ENCODE measurements at regions not wholly inside any gene's neighbourhood (a gene's known extent, or its start where the extent isn't known, plus 50 kb on each side); places are given as distances from the start of the nearest gene placed in this dataset.

GRCh38 chr20:63067266-63067635, 60.5 kb upstream of the BHLHE23 start:
- in situ Hi-C loops (cut with HindIII; ENCODE audit: low pct_unique_long_range_greater_than_20kb, low sequenced_read_pairs) = no loop called here
- DNase-seq (ENCODE audit: low read depth) = no peak

GRCh38 chr20:63066506-63067265, 59.9 kb upstream of the BHLHE23 start:
- in situ Hi-C loops (cut with HindIII; ENCODE audit: low pct_unique_long_range_greater_than_20kb, low sequenced_read_pairs) = no loop called here

DNA sequence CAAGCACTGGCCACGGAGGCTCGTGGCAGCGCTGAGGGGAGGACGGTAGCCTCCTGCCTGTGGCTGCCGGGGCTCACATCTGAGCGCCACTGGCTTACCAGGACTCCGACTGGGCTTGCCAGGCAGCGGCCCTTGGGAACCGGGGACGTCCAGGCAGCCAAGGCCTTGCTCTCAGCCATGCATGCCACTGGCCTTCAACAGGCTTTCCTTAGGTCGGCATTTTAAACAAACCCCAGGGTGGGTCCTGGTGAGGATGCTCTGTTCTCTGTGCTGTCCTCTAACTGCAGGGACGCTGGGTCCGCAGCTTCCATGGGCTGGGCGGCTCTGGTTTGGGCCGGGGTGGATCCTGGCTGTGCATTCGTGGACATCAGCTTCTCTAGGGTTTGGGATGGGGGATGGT, 59.1 kb upstream of the BHLHE23 start:
- in situ Hi-C loops (cut with HindIII; ENCODE audit: low pct_unique_long_range_greater_than_20kb, low sequenced_read_pairs) = no loop called here
- no peak for DNase-seq (ENCODE audit: low read depth)

More at GRCh38 chr20:63066506-63067265, 59.9 kb upstream of the BHLHE23 start:
- DNase-seq (ENCODE audit: low read depth) = no peak

DNA sequence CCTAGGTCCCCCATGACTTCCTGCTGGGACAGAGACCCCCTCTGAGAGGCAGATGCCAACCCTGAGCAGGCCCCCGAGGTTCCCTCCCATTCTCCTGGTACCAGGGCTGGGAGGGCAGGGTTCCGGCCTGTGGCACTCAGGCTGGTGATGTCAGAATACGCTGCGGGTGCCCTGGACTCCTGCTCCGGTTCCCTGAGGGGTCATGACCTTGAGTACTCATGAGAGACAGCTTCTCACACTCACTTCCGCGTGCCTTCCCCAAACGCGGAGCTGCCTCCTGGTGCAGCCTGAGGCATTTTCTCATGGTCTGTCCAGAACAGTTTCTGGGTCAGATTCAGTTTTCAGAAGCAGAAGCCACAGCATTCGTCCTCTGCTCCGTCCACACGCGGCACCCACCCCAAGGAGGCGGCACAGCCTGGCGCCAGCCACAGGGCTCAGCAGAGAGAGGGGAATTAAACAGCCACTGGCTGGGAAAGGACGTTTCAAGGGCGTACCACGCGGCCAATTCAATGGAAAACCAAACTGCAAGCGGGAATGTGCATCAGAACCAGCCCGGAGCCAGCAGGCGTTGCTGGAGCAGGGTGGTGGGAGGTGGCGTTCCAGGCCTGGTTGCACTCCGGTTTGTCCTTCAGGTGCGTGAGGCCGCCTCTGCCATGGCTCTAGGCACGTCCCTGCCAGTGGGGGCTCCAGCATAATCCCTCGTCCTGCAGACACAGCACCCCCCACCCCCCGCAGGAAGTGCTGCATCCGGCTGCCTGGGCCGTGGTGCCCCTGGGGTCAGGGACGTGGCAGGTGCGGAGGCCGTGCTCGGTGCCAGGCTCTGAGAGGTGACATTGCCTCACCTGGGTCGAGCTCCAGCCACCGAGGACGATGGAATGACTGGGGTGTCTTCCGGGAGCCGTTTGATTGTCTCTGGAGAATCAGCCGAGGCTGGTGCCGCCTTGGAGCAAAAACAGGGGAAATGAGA, 58.3 kb upstream of the BHLHE23 start:
- peak; percentile 87 for DNase-seq (ENCODE audit: low read depth)
- in situ Hi-C loops (cut with HindIII; ENCODE audit: low pct_unique_long_range_greater_than_20kb, low sequenced_read_pairs) = no loop called here

DNA sequence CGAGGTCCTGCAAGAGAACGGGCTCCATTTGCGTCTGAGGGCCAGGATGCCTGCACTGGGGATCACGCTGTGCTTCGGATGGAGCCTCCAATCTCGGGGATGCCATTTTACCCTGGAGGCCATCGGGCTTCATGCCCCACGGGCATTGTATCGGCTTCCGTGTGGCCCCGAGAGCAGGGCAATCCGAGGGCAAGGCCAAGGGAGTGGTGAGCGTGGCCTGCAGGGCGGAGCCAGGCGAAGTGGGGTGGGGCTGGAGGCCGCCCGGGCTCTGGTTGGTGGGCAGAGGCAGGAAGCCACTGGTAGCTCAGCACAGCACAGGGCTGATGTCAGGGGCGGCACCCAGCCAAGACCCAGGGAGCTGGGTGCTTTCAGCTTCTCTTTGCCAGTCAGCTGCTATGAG, 57.5 kb upstream of the BHLHE23 start:
- DNase-seq (ENCODE audit: low read depth) = peak; percentile 90
- in situ Hi-C loops (cut with HindIII; ENCODE audit: low pct_unique_long_range_greater_than_20kb, low sequenced_read_pairs) = no loop called here

DNA sequence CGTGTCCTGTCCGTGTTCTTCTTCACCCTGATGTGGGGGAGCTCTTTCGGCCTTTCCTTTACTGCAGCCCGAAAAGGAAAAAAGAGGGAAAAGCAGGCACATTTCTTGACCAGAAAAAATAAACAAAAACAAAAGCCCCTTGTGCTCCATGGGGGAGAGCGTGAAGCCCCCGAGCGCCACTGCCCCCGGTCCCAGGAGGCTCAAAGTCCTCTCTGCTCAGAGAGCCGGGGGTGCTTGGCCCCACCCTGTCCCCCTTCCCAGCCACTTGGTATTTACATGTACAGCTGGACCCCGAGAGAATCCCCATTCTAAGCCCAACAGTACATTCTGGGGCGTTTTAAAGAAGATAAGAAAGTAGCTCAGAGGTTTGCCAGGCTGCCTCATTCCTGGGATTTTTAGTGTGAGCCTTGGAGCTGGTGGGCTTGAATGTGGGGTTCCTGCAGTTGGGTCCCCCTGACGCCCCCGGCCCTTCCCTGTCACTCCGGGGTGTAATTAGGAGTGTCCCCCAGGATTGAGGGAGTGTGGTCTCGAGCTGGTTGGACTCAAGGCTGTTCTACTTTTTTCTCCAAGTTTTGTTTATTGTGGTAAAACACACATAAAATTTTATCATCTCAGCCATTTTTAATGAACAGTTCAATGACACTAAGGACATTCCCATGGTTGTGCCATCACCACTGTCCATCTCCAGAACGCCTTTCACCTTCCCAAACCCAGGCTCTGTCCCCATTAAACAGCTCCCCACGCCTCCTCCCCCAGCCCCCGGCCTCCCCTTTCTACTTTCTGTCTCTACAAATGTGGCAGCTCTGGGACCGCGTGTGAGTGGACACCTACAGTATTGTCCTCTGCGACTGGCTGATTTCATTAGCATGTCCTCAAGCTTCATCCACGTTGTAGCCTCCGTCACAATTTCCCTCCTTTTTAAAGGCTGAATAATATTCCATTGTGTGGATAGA, 55.7 kb upstream of the BHLHE23 start:
- no peak for DNase-seq (ENCODE audit: low read depth)
- in situ Hi-C loops (cut with HindIII; ENCODE audit: low pct_unique_long_range_greater_than_20kb, low sequenced_read_pairs) = no loop called here

GRCh38 chr20:63061771-63062100, 55.0 kb upstream of the BHLHE23 start:
- DNase-seq (ENCODE audit: low read depth) = no peak
- in situ Hi-C loops (cut with HindIII; ENCODE audit: low pct_unique_long_range_greater_than_20kb, low sequenced_read_pairs) = no loop called here

GRCh38 chr20:63061051-63061770, 54.4 kb upstream of the BHLHE23 start:
- no peak for DNase-seq (ENCODE audit: low read depth)
- in situ Hi-C loops (cut with HindIII; ENCODE audit: low pct_unique_long_range_greater_than_20kb, low sequenced_read_pairs) = no loop called here

DNA sequence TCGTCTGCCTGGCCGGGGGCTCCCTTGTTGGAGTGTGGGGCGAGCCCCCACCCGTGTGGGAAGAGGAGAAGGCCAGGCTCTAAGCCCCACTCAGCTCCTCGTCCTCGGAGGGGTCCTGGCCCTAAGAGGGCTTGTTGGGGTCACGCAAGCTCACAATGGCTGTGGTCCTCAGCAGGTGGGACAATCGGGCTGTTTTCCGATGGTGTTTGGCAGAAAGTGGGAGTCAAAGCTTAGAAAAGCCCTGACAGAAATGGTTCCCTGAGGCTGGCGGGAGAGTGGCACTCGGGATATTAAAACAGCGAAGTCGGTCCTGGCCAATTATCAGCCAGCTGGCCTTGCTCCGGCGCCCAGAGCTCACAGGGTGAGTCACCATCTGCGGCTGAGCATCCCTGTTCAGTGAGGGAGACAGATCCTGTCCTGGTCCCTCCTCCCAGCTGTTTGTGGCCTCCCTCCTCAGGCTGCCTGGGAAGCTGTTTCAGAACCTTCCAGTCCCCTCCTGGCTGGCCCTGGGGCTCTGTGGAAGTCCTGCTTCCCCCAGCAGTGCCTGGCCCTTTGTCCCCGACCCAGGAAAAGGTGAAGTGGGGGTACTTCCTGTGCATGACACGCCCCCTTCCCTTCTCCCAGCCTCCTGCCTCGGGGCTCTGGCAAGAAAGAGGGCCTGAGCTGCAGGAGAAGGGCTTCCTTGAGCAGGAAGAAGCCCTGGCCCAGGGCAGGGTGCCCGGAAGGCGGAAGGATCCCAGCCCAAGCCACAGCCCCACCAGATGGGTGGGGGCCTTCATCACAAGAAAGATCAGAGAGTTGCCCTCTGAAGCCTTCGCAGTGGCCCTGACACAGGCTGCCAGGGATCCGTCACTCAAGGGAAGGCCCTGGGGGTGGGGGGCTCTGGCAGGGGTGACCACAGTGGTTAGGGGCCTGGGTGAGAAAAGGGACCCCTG, 53.6 kb upstream of the BHLHE23 start:
- peak; percentile 75 for DNase-seq (ENCODE audit: low read depth)
- in situ Hi-C loops (cut with HindIII; ENCODE audit: low pct_unique_long_range_greater_than_20kb, low sequenced_read_pairs) = no loop called here

DNA sequence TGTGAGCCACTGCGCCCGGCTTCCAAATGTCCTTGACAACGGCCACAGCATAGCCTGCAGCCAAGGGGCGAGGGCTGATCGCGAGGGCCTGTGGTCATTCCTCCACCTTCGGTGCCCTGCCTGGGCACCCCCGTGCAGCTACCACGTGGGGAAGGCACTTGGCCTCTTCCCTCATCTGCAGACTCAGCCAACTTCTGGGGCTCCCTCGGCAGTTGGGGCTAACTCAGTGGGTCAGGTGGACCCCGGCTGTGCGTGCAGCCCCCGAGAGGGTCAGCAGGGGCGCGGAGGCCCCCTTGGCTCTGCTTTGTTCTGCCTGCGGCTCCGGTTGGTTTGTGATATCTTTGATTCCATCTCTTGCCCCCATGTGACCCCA, 52.9 kb upstream of the BHLHE23 start:
- in situ Hi-C loops (cut with HindIII; ENCODE audit: low pct_unique_long_range_greater_than_20kb, low sequenced_read_pairs) = no loop called here

DNA sequence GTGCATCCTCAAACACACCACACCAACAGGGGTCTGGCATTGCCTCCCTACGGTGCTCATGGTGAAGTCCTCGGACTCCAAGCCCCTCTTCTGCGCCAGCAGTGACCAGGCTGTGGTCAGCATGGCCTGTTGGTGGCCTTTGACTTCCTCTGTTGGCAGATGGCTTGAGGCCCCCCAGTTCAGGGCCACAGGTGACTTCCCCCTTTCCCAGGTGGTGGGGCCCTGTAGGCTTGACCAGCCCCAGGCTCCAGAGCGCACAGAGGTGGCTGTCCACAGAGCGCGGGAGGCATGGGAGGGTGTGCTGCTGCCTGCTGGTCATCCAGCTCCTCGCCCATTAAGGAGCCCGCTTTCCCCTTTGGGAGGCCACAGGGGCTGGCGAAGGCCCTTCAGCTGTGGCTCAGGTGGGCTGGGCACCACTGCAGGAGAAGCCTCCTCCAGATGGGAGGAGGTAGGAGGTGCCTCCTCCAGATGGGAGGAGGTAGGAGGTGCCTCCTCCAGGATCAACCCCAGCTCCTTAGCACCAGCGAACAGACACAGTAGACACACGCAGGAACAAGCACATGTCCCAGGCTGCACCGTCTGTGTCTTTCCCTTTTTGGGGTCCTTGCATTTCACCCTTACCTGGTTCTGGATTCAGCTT, 52.1 kb upstream of the BHLHE23 start:
- in situ Hi-C loops (cut with HindIII; ENCODE audit: low pct_unique_long_range_greater_than_20kb, low sequenced_read_pairs) = no loop called here
- no peak for DNase-seq (ENCODE audit: low read depth)

More for the DNA sequence above, 52.9 kb upstream of the BHLHE23 start:
- DNase-seq (ENCODE audit: low read depth) = no peak

DNA sequence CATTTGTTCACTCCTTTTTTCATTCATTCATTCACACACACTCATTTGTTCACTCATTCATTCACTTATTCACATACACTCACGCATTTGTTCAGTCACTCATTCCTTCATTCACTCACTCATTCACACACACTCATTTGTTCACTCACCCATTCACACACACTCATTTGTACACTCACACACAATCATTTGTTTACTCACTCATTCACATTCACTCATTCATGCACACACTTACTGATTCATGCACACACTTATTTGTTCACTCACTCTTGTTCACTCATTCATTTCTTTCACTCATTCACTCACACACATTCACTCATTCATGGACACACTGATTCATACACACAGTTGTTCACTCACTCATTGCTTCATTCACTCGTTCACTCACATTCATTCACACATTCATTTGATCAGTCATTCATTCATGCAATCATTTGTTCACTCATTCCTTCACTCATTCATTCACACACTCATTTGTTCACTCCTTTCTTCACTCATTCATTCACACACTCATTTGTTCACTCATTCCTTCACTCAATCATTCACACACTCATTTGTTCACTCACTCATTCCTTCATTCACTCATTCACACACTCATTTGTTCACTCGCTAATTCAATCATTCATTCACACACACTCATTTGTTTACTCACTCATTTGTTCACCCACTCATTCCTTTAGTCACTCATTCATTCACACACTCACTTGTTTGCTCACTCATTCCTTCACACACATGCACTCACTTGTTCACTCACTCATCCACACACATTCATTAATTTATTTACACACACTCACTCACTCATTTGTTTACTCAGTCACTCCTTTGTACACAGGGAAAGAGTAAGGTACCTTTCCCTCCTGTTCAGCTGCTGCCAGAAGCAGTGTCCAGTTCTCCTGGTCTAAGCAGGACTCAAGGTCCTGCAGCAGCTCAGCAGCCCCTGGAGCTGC, 50.7 kb upstream of the BHLHE23 start:
- in situ Hi-C loops (cut with HindIII; ENCODE audit: low pct_unique_long_range_greater_than_20kb, low sequenced_read_pairs) = no loop called here
- no peak for DNase-seq (ENCODE audit: low read depth)

DNA sequence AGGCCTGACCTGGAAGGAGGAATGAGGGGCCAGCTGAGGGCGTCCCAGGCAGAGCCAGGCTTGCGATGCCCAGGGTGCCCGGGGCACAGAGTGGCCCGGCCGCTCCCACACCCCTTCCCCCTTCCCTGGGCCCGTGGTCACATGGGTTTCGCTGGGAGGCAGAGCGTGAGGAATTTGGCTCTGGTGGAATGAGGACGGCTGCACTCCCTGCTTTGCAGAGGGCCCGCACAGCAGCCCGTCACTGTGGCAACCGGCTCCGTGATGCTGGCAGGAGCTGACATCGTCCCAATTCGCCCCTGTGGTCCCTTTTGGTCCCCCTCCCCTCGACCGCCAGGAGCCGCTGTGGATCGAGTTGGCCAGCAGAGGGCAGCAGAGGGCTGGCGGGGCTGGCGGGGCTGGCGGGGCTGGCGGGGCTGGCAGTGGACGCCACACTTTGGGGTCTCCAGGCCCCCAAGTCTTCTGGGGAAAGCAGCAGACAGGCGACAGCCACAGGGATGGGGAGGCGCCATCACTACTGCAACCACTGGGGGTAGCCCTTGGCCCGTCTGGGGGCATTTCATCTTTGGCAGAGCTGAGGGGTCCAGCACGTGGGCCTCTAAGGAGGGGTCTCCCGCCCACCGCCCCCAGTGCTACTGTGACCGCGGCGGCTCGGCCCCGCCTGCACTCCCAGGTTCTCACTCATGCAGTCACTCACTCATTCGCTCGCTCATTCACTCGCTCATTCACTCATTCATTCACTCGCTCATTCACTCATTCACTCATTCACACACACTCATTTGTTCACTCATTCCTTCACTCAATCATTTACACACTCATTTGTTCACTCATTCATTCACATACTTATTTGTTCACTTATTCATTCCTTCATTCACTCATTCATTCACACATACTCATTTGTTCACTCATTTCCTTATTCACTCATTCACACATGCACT, 49.7 kb upstream of the BHLHE23 start:
- in situ Hi-C loops (cut with HindIII; ENCODE audit: low pct_unique_long_range_greater_than_20kb, low sequenced_read_pairs) = no loop called here
- peak; percentile 32 for DNase-seq (ENCODE audit: low read depth)
